Upper lobe of right lung (tissue), 1 donor: ENCODE measurements at regions not wholly inside any gene's neighbourhood (a gene's known extent, or its start where the extent isn't known, plus 50 kb on each side); places are given as distances from the start of the nearest gene placed in this dataset.
"Not testable (repeated sequence)": the region's sequence is repeated elsewhere in the genome, so short reads cannot be mapped to it uniquely, and the experiment has no call there.

ENCODE experiments used
- ATAC-seq: fragments of 200-7000 bp; cut with Tn5 transposase; one replicate; pipeline ENCODE4 v1.9.1; 2020; ENCODE audit warnings: mild to moderate bottlenecking, moderate library complexity
- DNase-seq: peaks from one replicate; pipeline ENCODE4 v3.0.0-alpha.2; 2020
- H3K27ac ChIP-seq: fragments of 200-600 bp; one replicate; pipeline ENCODE4 v1.8.0; 2022
- H3K27me3 ChIP-seq: fragments of 200-600 bp; one replicate; pipeline ENCODE4 v1.8.0; 2022; ENCODE audit warnings: mild to moderate bottlenecking
- H3K36me3 ChIP-seq: fragments of 200-600 bp; one replicate; pipeline ENCODE4 v1.8.0; 2022
- H3K4me1 ChIP-seq: fragments of 200-600 bp; one replicate; pipeline ENCODE4 v1.8.0; 2022
- H3K4me3 ChIP-seq: fragments of 200-600 bp; one replicate; pipeline ENCODE4 v1.8.0; 2022; ENCODE audit warnings: mild to moderate bottlenecking
- H3K9me3 ChIP-seq: fragments of 200-600 bp; one replicate; pipeline ENCODE4 v1.8.0; 2022
- intact Hi-C: fragments of 100-400 bp; cut with DNase I; formaldehyde crosslinking; loops from one replicate; pipeline ENCODE4 v1.11.0; 2022
- TF ChIP-seq, protein P1 (sequence below): fragments of 200-600 bp; IDR thresholded peaks from one replicate; pipeline ENCODE4 v1.8.0; 2022; ENCODE audit warnings: antibody characterized with exemption
- donor health status: DM: no; HTN: yes; CAD: no; lungs with severe emphysema.

- TF ChIP-seq, protein P1, sequence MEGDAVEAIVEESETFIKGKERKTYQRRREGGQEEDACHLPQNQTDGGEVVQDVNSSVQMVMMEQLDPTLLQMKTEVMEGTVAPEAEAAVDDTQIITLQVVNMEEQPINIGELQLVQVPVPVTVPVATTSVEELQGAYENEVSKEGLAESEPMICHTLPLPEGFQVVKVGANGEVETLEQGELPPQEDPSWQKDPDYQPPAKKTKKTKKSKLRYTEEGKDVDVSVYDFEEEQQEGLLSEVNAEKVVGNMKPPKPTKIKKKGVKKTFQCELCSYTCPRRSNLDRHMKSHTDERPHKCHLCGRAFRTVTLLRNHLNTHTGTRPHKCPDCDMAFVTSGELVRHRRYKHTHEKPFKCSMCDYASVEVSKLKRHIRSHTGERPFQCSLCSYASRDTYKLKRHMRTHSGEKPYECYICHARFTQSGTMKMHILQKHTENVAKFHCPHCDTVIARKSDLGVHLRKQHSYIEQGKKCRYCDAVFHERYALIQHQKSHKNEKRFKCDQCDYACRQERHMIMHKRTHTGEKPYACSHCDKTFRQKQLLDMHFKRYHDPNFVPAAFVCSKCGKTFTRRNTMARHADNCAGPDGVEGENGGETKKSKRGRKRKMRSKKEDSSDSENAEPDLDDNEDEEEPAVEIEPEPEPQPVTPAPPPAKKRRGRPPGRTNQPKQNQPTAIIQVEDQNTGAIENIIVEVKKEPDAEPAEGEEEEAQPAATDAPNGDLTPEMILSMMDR = no peak
- no peak overlapping the region for H3K4me3 ChIP-seq
- H3K9me3 ChIP-seq = no peaks in the 10 kb centered on the region
- DNase-seq = no peak
- peaks cover 22% of the 10 kb centered on the region for H3K4me1 ChIP-seq
- no peaks in the 10 kb centered on the region for H3K27me3 ChIP-seq
- H3K27ac ChIP-seq = no peak overlapping the region
- peak; percentile 53 for ATAC-seq
- H3K36me3 ChIP-seq = no peaks in the 10 kb centered on the region
- intact Hi-C loops = no loop called here
Observed at GRCh38 chr17:70375813-70376770, 206.8 kb downstream of the KCNJ2 start.

DNA sequence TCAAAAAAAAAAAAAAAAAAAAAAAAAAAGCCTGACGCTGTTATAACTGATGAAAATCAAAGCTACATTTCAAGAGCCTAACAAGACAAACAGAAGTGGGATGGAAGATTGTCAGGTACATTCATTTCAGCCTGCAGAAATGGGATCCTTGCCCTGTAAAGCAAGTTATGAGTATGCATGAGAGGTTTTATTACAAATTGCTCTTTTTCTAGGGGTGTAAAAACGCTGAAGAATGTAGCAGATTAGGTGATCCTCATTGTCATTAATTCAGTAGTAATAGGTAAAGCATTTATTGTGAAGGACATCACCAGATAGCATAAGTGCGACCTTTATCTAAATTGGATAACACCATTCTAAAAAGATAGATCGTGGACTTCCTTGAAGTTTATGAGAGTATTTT, 208.3 kb downstream of the KCNJ2 start:
- Histone ChIP-seq H3K36me3 (no peaks in the 10 kb centered on the region), H3K27ac (no peak overlapping the region), H3K4me1 (peaks cover 22% of the 10 kb centered on the region), H3K9me3 (no peaks in the 10 kb centered on the region), H3K27me3 (no peaks in the 10 kb centered on the region), H3K4me3 (no peak overlapping the region)
- intact Hi-C loops = no loop called here
- no peak for DNase-seq
- TF ChIP-seq, protein P1 = no peak
- no peak for ATAC-seq

- H3K27ac ChIP-seq = no peak overlapping the region
- no peaks in the 10 kb centered on the region for H3K36me3 ChIP-seq
- H3K4me1 ChIP-seq = peaks cover 22% of the 10 kb centered on the region
- H3K27me3 ChIP-seq = no peaks in the 10 kb centered on the region
- TF ChIP-seq, protein P1 = no peak
- no peak for DNase-seq
- no peak for ATAC-seq
- H3K9me3 ChIP-seq = no peaks in the 10 kb centered on the region
- H3K4me3 ChIP-seq = no peak overlapping the region
- intact Hi-C loops = no loop called here
Observed at GRCh38 chr17:70378076-70378475, 208.7 kb downstream of the KCNJ2 start.

- ATAC-seq = no peak
- intact Hi-C loops = no loop called here
- TF ChIP-seq, protein P1 = no peak
Observed at GRCh38 chr17:70379945-70380344, 210.6 kb downstream of the KCNJ2 start.

GRCh38 chr17:70381916-70382315, 212.6 kb downstream of the KCNJ2 start:
- intact Hi-C loops, H3K4me3 ChIP-seq, ATAC-seq, H3K27me3 ChIP-seq, H3K4me1 ChIP-seq, H3K9me3 ChIP-seq, H3K27ac ChIP-seq, H3K36me3 ChIP-seq, DNase-seq: not testable (repeated sequence)

More at GRCh38 chr17:70379945-70380344, 210.6 kb downstream of the KCNJ2 start:
- H3K36me3 ChIP-seq = no peaks in the 10 kb centered on the region
- H3K9me3 ChIP-seq = no peaks in the 10 kb centered on the region
- H3K4me1 ChIP-seq = peaks cover 22% of the 10 kb centered on the region
- no peaks in the 10 kb centered on the region for H3K27me3 ChIP-seq
- no peak overlapping the region for H3K4me3 ChIP-seq
- H3K27ac ChIP-seq = no peak overlapping the region
- no peak for DNase-seq

DNA sequence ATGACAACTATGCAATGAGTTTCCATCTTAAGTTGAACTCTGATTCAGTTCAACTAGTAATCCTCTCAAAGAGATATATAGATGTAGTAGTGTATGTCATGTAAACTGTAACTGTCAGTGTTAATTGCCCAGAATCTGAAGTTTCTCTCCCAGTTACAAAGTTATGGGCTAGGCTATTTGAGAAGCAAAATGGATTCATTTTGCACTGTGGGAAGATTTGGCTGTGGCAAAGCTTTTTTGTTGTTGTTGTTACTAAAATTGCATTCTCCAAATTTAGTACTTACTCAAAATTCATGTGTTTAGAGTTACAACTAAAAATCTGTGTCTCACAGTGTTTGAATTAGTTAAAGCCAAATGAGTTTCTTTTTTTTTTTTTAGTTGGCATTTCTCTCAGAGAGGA, 219.0 kb downstream of the KCNJ2 start:
- H3K27me3 ChIP-seq = no peaks in the 10 kb centered on the region
- DNase-seq = no peak
- no peaks in the 10 kb centered on the region for H3K9me3 ChIP-seq
- no peaks in the 10 kb centered on the region for H3K36me3 ChIP-seq
- TF ChIP-seq, protein P1 = no peak
- H3K4me1 ChIP-seq = no peaks in the 10 kb centered on the region
- ATAC-seq = no peak
- intact Hi-C loops = no loop called here
- no peak overlapping the region for H3K27ac ChIP-seq
- no peak overlapping the region for H3K4me3 ChIP-seq

- DNase-seq, H3K27me3 ChIP-seq, H3K4me1 ChIP-seq, H3K4me3 ChIP-seq, H3K27ac ChIP-seq, ATAC-seq, intact Hi-C loops, H3K36me3 ChIP-seq, H3K9me3 ChIP-seq: not testable (repeated sequence)
Observed at GRCh38 chr17:70389232-70389757, 220.0 kb downstream of the KCNJ2 start.
